ENCODE measurements at regions not wholly inside any gene's neighbourhood (a gene's known extent, or its start where the extent isn't known, plus 50 kb on each side); places are given as distances from the start of the nearest gene placed in this dataset.

DNA sequence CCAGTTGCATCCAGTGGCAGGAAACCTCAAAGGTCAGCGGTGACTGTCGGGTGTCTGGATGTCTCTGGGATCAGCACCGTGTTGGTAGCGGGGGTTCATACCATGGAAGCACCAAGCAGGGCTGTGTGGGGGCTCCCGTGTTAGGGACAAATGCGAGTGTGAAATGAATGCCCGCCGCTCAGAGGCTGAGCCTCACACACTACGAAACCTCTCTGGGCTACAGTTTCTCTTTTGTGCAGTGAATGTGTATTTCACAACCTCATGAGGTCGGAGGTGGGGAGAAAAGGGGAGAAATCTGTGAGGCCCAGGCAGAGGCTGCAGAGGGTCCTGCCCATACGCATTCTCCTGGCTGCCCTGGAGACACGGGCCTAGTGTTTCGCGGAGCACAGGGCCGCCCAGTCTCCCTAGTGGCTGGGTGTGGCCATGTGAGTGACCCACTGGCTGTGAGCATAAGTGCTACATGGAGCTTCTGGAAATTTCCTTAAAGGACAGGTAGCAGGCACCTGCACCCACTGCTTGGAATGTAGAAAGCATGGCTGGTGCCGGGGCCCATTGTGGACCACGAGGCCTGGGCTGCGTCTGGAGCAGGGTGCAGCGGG, 138.0 kb upstream of the GLI2 start:
- TF ChIP-seq EZH2 (IDR thresholded peaks at IDR 0.05; ENCODE audit: borderline replicate concordance, low read depth, low read length, severe bottlenecking) = no peak
- TF ChIP-seq, protein P1, sequence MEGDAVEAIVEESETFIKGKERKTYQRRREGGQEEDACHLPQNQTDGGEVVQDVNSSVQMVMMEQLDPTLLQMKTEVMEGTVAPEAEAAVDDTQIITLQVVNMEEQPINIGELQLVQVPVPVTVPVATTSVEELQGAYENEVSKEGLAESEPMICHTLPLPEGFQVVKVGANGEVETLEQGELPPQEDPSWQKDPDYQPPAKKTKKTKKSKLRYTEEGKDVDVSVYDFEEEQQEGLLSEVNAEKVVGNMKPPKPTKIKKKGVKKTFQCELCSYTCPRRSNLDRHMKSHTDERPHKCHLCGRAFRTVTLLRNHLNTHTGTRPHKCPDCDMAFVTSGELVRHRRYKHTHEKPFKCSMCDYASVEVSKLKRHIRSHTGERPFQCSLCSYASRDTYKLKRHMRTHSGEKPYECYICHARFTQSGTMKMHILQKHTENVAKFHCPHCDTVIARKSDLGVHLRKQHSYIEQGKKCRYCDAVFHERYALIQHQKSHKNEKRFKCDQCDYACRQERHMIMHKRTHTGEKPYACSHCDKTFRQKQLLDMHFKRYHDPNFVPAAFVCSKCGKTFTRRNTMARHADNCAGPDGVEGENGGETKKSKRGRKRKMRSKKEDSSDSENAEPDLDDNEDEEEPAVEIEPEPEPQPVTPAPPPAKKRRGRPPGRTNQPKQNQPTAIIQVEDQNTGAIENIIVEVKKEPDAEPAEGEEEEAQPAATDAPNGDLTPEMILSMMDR (IDR thresholded peaks at IDR 0.05; ENCODE audit: borderline replicate concordance, extremely low read depth, low read length, poor library complexity, severe bottlenecking) = no peak
